ENCODE measurements at regions not wholly inside any gene's neighbourhood (a gene's known extent, or its start where the extent isn't known, plus 50 kb on each side); places are given as distances from the start of the nearest gene placed in this dataset.

DNA sequence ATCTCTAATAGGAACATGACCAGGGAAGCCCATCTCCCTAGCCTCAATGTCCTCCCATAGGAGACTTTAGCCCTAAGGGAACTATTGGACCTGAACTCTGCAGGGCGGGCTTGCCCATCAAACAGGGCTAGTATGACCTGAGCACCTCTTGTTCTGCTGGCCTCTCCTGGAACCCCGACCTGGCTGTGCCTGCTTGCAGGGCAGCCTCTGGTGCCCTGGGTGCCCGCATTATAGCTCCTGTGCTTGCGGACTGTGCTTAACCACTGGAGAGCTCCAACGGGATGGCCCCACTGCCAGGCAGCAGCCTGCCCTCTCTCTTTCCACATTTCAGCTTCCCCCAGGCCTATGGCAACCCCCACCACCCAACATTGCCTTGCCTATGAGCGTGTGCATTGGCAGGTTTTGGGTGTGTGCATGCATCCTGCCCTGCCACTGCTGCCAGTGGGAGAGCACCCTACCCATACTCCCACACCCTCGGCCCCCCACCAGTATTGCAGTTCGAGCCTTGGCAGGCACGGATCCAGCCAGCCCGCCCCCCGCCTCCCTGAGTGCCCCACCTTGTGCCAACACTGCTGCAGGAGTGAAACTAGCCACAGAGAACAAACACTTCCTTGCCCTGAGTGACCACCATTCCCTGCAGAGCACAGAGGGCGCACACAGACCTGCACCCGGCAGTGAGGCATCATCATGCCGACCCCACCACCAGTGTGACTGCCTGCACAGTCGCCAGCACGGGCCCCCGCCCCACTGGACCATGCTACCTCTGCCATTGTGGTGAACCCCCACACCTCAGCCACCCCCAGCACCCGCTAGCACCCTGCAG lies 1123.8 kb upstream of the CDH6 start:
- TF ChIP-seq ZNF274 (IDR thresholded peaks at IDR 0.05; ENCODE audit: low read depth, low read length), result no peak
- no peak overlapping the region for H3K4me3 ChIP-seq (ENCODE audit: low read length)

DNA sequence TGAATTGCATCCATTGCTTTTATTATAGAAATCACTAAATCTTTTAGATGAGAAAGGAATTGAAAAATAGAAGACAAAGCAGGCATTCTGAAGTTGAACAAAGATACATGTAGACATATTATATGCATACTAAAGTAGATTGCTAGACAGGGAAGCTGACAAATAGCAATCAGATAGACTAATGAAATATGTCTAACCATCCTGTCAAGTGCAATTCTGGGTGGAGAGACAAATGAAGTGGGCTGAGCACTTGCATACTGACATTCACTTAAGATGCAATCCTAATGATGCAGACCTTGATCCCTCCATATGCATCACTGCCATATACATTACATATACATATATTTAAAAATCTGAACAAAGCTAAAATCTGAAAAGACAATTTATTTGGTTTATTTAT lies 1130.0 kb upstream of the CDH6 start:
- H3K4me3 ChIP-seq (ENCODE audit: low read length), result no peak overlapping the region
- no peak for TF ChIP-seq ZNF274 (IDR thresholded peaks at IDR 0.05; ENCODE audit: low read depth, low read length)

DNA sequence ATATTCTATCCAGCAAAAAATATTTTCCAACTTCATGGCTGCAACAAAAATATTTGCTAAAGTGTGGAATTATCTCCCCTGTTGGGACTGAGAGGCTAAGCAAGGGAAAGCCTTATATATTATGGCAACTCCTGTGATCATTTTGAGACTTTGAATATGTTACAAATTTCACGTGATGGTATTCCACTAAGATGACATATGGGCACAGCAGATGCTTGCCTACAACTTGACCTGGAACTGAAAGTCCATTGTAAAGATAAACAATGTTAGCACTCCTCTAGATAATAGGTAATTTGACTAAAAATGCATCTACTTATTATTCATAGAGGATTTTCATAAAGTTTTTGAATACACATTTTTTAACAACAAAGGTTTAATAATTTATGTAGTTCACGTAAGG lies 1141.5 kb upstream of the CDH6 start:
- TF ChIP-seq ZNF274 (IDR thresholded peaks at IDR 0.05; ENCODE audit: low read depth, low read length), result no peak
- H3K4me3 ChIP-seq (ENCODE audit: low read length), result no peak overlapping the region

DNA sequence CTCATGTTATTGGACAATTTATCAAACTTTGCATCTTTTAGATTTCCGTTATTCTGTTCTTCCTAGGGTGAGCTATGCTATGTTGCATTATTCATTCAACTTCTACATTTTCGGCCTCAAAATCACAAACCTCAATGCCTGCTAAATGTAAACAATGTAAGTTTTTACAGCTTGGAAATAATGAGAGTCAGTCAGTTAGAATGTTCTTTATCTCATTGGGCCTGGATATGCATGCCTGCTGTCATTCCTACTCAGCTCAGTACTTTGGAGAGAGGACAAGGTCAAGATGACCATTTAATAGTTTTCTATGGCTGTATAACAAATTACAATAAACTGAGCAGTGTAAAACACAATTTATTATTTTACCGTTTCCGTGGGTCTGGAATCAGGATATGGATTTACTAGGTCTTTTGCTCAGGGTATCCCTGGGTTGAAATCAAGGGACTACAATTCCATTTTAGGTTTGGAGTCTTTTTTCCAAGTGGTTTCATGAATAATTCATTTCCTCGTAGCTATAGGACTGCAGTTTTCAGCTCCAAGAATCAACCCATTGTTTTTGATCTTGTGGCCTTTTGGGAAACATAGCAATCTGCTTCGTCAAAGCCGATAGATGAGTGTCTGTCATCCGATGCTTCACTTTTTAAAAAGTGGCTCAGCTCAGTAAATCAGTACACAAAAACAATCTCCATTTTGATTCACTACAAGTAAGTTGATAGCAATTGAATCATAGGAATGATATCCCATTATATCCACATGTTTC lies 1143.2 kb upstream of the CDH6 start:
- no peak for TF ChIP-seq ZNF274 (IDR thresholded peaks at IDR 0.05; ENCODE audit: low read depth, low read length)
- no peak overlapping the region for H3K4me3 ChIP-seq (ENCODE audit: low read length)

DNA sequence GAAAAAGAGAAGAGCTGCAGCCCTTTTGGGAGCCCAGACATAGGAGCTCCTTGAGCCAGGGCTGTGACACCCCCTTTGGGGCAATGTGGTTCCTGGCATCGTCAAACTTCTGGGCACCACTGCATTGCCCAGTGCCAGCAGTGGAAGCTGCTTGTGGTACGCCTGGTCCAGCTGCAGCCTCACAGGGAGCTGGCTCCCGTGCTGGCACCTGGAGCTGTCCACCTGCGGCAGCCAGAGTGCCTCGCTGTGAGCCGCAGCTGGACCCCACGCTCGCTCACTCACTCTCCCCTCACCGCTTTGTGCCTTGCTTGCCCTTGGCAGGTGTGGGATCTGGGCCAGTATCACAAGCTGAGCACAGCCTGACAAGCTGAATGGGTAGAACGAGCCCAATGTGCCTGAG lies 1150.8 kb upstream of the CDH6 start:
- H3K4me3 ChIP-seq (ENCODE audit: low read length), result no peak overlapping the region
- TF ChIP-seq ZNF274 (IDR thresholded peaks at IDR 0.05; ENCODE audit: low read depth, low read length), result no peak

DNA sequence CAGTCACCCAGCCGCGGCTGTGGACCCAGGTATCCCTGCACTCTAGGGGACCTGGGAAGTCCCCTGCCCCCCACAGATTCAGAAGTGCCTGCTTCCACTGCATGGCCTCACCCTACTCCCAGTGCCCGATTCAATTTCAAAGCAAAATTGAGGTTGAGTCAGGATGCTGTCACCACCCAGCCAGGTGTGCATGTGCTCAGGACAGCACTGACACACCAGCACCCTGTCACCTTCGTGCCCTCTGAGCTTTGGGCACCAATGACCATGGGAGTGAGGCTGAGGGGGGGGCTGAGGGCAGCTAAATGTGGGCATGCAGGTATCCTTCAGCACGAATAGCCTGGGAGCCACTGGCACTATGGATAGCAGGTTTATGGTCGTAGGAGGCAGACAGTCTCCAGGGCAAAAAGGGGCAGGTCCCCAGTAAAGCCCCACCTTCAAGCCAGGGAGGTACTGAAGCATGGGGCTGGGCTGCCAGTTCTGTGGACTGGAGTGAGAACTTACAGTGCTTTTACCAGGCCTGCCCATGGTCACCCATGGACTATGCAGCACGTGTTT lies 1151.6 kb upstream of the CDH6 start:
- TF ChIP-seq ZNF274 (IDR thresholded peaks at IDR 0.05; ENCODE audit: low read depth, low read length), result no peak
- H3K4me3 ChIP-seq (ENCODE audit: low read length), result no peak overlapping the region

DNA sequence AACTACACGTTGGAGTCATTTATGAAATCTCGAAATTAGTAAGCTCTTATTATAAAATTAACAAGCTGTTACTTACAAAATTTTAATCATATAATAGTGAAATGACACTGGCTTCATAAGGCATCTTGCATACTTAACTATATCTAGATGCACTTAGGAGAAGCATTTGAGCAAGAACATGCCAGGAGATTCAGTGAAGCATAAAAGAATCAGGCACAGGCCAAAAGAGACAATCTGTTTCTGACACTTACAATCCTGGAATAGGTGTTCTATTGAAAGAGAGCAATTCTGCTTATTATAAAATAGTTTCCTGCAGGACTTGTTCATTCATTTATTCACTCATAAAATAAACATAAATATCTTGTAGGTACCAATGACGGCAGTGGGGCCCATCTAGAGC lies 1152.2 kb upstream of the CDH6 start:
- no peak overlapping the region for H3K4me3 ChIP-seq (ENCODE audit: low read length)
- no peak for TF ChIP-seq ZNF274 (IDR thresholded peaks at IDR 0.05; ENCODE audit: low read depth, low read length)

DNA sequence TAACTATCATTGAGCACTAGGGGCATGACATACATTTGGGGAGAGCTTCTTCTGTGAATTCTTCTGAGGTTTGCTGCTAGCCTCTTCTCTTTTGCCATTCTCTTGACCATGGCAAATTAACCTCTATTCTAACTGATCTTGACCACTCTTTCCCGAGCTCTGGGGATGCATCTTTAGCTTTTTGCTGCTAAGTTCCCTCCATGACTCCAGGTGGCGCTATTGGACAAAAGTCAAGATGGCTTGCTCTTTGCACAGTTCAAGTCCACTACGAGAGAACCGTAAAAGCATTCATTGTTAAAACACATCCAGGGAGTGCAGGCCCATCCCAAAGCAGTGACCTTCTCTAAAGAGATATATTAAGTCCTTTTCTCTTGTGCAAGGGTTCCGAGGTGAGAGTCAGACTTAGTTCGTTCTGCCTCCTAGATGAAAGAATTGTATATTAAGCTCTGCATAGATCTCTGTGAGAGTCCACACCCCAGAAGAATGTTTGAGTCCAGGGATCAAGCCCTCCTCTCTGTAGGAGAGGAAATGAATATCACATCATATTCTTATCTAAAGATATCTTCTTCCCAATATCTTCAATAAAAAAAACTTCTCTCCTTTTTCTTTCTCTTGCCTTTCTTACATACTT lies 1152.9 kb upstream of the CDH6 start:
- no peak overlapping the region for H3K4me3 ChIP-seq (ENCODE audit: low read length)
- TF ChIP-seq ZNF274 (IDR thresholded peaks at IDR 0.05; ENCODE audit: low read depth, low read length), result no peak

DNA sequence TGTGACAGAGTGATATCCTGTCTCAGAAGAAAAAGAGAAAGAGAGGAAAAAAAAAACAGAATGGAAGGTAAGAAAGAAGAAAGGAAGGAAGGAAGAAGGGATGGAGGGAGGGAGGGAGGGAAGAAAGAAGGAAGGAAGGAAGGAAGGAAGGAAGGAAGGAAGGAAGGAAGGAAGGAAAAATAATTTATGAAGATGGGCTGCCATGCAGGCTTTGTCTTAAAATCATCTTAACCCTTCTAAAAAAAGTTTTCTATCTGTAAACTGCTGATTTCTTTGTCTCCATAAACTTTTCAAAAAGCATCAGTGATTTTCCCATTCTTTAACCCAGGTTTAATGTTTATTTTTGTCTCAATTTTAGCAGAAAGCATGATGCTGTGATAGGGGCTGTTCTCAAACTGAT lies 1154.1 kb upstream of the CDH6 start:
- TF ChIP-seq ZNF274 (IDR thresholded peaks at IDR 0.05; ENCODE audit: low read depth, low read length), result no peak
- no peak overlapping the region for H3K4me3 ChIP-seq (ENCODE audit: low read length)

DNA sequence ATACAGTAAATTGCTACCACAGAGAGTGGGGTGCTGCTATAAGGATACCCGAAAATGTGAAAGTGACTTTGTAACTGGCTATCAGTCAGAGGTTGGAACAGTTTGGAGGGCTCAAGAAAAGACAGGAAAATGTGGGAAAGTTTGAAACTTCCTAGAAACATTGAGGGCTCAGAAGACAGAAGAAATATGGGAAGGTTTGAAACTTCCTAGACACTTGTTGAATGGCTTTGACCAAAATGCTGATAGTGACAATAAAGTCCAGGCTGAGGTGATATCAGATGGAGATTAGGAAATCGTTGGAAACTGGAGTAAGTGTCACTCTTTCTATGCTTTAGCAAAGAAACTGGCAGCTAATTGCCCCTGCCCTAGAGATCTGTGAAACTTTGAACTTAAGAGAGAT lies 1158.6 kb upstream of the CDH6 start:
- no peak overlapping the region for H3K4me3 ChIP-seq (ENCODE audit: low read length)
- no peak for TF ChIP-seq ZNF274 (IDR thresholded peaks at IDR 0.05; ENCODE audit: low read depth, low read length)

DNA sequence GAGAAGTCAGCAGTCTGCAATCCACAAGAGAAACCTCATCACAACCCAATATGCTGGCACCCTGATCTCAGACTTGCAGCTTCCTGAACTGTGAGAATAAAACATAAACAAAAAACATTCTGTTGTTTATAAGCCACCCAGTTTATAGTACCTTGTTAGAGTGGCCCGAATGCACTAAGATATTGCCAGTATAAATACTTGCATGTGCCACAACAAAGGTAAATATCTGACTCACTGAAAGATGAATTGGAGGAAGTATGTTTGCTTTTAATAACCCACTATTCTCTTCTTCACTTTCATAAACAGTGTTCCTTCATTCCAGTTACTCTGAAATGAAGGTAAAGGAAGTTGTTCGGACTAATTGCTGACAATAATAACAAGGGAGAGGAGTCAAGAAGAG lies 1163.4 kb upstream of the CDH6 start:
- no peak for TF ChIP-seq ZNF274 (IDR thresholded peaks at IDR 0.05; ENCODE audit: low read depth, low read length)
- no peak overlapping the region for H3K4me3 ChIP-seq (ENCODE audit: low read length)

DNA sequence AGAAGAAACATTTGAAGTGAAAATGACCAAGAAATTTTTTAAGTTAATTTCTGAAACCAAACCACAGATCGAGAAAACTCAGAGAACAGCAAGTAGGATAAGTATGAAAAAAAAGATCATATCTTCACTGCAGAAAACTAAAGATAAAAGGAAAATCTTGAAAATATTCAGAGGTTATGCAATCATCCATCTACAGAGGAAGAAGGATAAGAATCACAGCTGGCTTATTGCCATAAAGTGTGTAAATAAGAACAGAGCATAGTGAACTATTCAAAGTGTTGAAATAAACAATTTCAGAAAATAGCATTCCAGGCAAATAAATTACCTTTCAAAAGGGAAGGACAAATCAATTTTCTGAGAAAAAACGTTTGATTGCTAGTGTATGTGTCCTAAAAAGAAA lies 1191.7 kb upstream of the CDH6 start:
- no peak overlapping the region for H3K4me3 ChIP-seq (ENCODE audit: low read length)
- no peak for TF ChIP-seq ZNF274 (IDR thresholded peaks at IDR 0.05; ENCODE audit: low read depth, low read length)

DNA sequence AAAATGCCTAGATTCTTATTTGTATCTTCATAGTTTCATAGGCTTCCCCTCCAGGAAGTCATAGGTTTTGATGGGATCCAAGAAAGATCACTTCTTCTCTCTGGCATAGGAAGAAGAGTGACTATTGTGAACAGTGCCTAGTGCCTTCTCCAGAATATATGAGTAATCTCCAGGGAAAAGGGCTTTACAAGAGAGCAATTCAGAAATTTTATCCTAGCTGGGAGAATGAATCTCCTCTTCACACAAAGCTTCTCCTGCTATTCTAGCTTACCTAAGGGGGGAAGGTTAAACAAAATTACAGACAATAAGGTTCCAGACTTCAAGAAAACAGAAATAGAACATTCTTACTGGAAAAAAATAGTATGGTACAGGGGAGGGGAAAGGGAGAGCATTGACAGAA lies 1193.3 kb upstream of the CDH6 start:
- H3K4me3 ChIP-seq (ENCODE audit: low read length), result no peak overlapping the region
- TF ChIP-seq ZNF274 (IDR thresholded peaks at IDR 0.05; ENCODE audit: low read depth, low read length), result no peak

DNA sequence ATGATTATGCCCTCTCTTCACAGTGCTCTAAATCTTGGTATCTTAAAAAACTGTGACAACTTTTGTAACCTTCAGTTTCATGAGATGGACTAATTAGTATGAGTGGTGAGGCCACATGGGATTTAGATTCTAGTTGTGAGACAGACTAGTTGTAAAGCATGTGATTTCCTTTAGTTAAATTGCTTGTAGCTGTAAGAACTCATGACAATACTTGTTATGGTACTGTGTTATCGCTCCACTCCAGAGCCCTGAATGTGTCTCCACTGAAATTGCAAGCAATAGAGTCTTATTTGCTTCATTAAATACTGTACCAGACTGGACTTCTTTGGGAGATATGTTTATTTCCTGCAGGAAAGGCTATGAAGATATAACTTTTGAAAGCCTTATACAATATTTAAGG lies 1198.3 kb upstream of the CDH6 start:
- H3K4me3 ChIP-seq (ENCODE audit: low read length), result no peak overlapping the region
- TF ChIP-seq ZNF274 (IDR thresholded peaks at IDR 0.05; ENCODE audit: low read depth, low read length), result no peak

DNA sequence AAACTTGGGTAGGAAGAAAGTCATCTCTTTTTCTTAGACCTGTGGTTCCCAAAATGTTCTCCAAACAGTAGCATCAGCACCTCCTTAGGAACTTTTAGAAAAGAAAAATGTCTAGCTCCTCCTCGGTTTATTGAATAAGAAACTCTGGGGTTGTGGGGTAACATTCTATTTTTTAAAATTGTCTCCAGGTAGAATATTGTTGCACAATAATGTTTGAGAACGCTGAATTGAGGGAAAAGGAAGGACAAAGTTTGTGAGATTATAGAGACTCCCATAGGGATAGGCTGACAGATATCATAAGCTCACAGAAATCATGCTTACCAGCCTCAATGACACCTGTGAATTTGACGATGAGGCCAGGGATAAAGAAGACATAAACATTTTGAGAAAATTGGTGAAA lies 1199.0 kb upstream of the CDH6 start:
- no peak overlapping the region for H3K4me3 ChIP-seq (ENCODE audit: low read length)
- TF ChIP-seq ZNF274 (IDR thresholded peaks at IDR 0.05; ENCODE audit: low read depth, low read length), result no peak
